Ovary (tissue), 7 donors: ENCODE measurements at regions not wholly inside any gene's neighbourhood (a gene's known extent, or its start where the extent isn't known, plus 50 kb on each side); places are given as distances from the start of the nearest gene placed in this dataset.

Source experiments
- DNase-seq, 5 donors: peaks; one replicate each; pipeline ENCODE4 v3.0.0-alpha.2; 2019 to 2020
- H3K27ac ChIP-seq, 2 donors: fragments of 200-600 bp; one replicate each; pipeline versions ENCODE4 v1.5.1 to v1.8.0; 2019 to 2022
- H3K27me3 ChIP-seq: fragments of 200-600 bp; one replicate; pipeline ENCODE4 v1.8.0; 2022
- H3K36me3 ChIP-seq: fragments of 200-600 bp; sonication (generic); one replicate; pipeline ENCODE4 v1.5.1; 2019
- H3K4me1 ChIP-seq: one replicate; pipeline ENCODE4 v1.8.1; 2013; ENCODE audit warnings: mild to moderate bottlenecking, moderate library complexity; ENCODE audit not compliant: insufficient read depth
- H3K4me3 ChIP-seq: fragments of 200-600 bp; sonication (generic); one replicate; pipeline ENCODE4 v1.5.1; 2017
- H3K9me3 ChIP-seq, 2 donors: fragments of 200-600 bp in 1 of 2; sonication (generic) in 1 of 2; one replicate each; pipeline versions ENCODE4 v1.5.1 to v1.8.1; 2013 to 2019; ENCODE audit warnings: mild to moderate bottlenecking in 1 of 2, moderate library complexity in 1 of 2
- CTCF ChIP-seq, 3 donors: fragments of 450-650 bp in 2 of 3; fragments of 200-600 bp in 1 of 3; IDR thresholded peaks; one replicate each; pipeline versions ENCODE4 v1.5.1 to v1.8.0; 2016 to 2022; ENCODE audit warnings: antibody characterized with exemption in 3 of 3, mild to moderate bottlenecking in 1 of 3
- EP300 ChIP-seq: sonication (generic); formaldehyde crosslinking; IDR thresholded peaks from one replicate; pipeline ENCODE4 v1.6.1; 2017; ENCODE audit warnings: antibody characterized with exemption
- POLR2A ChIP-seq: fragments of 450-650 bp; IDR thresholded peaks from one replicate; pipeline ENCODE4 v1.6.1; 2017; ENCODE audit warnings: antibody characterized with exemption, mild to moderate bottlenecking, moderate library complexity
- WGBS, 3 donors: extraction: QIAGEN DNeasy Blood & Tissue Kit in 1 of 3; methylation state at CpG; one replicate each; pipeline versions ENCODE4 v1.1.5 to v1.1.7; 2013 to 2017; 5-methylcytosine and 5-hydroxymethylcytosine counted together
- intact Hi-C, 4 donors: fragments of 100-400 bp; cut with DNase I; formaldehyde crosslinking; loops; one replicate each; pipeline versions ENCODE4 v1.11.0 to v1.15.1; 2022 to 2023
- donor health status: DM: no; HTN: no; CAD: no; lungs with moderate emphysema.
- donor health status: DM: no; HTN: no; CAD: no.
- donor health status: Bipolar disorder and iron deficiency.
- donor health status: DM: no; HTN: no; CAD: no.
- donor health status: DM: yes; HTN: yes; CAD: no.

- TF ChIP-seq CTCF (IDR thresholded peaks at IDR 0.05) (no peak), EP300 (no peak), POLR2A (no peak)
- Histone ChIP-seq H3K4me1 (no peaks in the 10 kb centered on the region), H3K4me3 (no peak overlapping the region), H3K27me3 (peaks cover 3% of the 10 kb centered on the region), H3K27ac (no peak overlapping the region), H3K36me3 (no peaks in the 10 kb centered on the region), H3K9me3 (no peaks in the 10 kb centered on the region)
- 31 to 42% (median 33%) methylated on average over 2 of the region's 2 CpGs for WGBS, 3 donors
- intact Hi-C loops, result no loop called here
- DNase-seq, result no peak
Measured at GRCh38 chr7:15737601-15738000, 51.1 kb upstream of the MEOX2 start.
